Panc1 (cell line): ENCODE measurements at regions not wholly inside any gene's neighbourhood (a gene's known extent, or its start where the extent isn't known, plus 50 kb on each side); places are given as distances from the start of the nearest gene placed in this dataset.

Experiments used
- ATAC-seq: fragments of 200-7000 bp; cut with Tn5 transposase; 2 replicates; pipeline ENCODE4 v1.9.1; 2020; ENCODE audit warnings: mild to moderate bottlenecking, moderate library complexity
- BruUV-seq: library from RNA; stranded (reverse); fragments of 400-500 nt; replicated peaks from 2 replicates; lab custom pipeline; 2021; lab: Mats Ljungman, UMichigan
- CTCF ChIA-PET: fragments of 300-600 bp; sonication (Branson Sonifier 250); formaldehyde crosslinking; loops from one replicate; lab custom pipeline; 2022; ENCODE audit warnings: antibody characterized with exemption; lab: Charles Lee
- POLR2A ChIA-PET: fragments of 300-600 bp; sonication (Branson Sonifier 250); formaldehyde crosslinking; loops from one replicate; lab custom pipeline; 2022; ENCODE audit warnings: antibody characterized with exemption; lab: Charles Lee
- DNase-seq: peaks from one replicate; pipeline ENCODE4 v3.0.0-alpha.2; 2010; ENCODE audit warnings: low read depth, low spot score
- H3K27ac ChIP-seq: 2 replicates; pipeline ENCODE4 v1.5.1; 2011; ENCODE audit warnings: mild to moderate bottlenecking, low read length, inconsistent platforms
- H3K27me3 ChIP-seq: fragments of 200-500 bp; sonication (Bioruptor generic); 2 replicates; pipeline ENCODE4 v1.6.0; 2014; ENCODE audit warnings: low read length, inconsistent platforms; ENCODE audit not compliant: control insufficient read depth, insufficient read depth
- H3K36me3 ChIP-seq: fragments of 200-500 bp; sonication (Bioruptor generic); 2 replicates; pipeline ENCODE4 v1.5.1; 2014; ENCODE audit warnings: inconsistent platforms, mild to moderate bottlenecking, low read length, moderate library complexity; ENCODE audit not compliant: control insufficient read depth, insufficient read depth
- H3K4me1 ChIP-seq: 2 replicates; pipeline ENCODE4 v1.5.1; 2011; ENCODE audit warnings: inconsistent platforms, mild to moderate bottlenecking, low read length, moderate library complexity; ENCODE audit not compliant: control insufficient read depth, insufficient read depth
- H3K4me3 ChIP-seq, 2 experiments: 2 replicates each; pipeline ENCODE4 v1.5.1; 2011 to 2012; ENCODE audit warnings: low read depth in 2 of 2, low read length in 2 of 2, mild to moderate bottlenecking in 2 of 2, inconsistent platforms in 1 of 2, moderate library complexity in 1 of 2
- H3K9me3 ChIP-seq: fragments of 200-500 bp; sonication (Bioruptor generic); 2 replicates; pipeline ENCODE4 v1.5.1; 2014; ENCODE audit warnings: low read depth, mild to moderate bottlenecking, inconsistent platforms, low read length, moderate library complexity; ENCODE audit not compliant: control insufficient read depth, insufficient read depth
- POLR2AphosphoS5 ChIP-seq: IDR thresholded peaks from 2 replicates; pipeline ENCODE4 v1.6.1; 2012; ENCODE audit warnings: mild to moderate bottlenecking, low read depth, low read length, moderate library complexity
- SIN3A ChIP-seq: IDR thresholded peaks from 2 replicates; pipeline ENCODE4 v1.6.1; 2012; ENCODE audit warnings: low read depth, mild to moderate bottlenecking, low read length, moderate library complexity, borderline replicate concordance; ENCODE audit not compliant: insufficient read depth
- TCF7L2 ChIP-seq: IDR thresholded peaks from 2 replicates; pipeline ENCODE4 v1.6.1; 2011; ENCODE audit warnings: mild to moderate bottlenecking, low read depth, low read length, inconsistent platforms
- in situ Hi-C: cut with HindIII; loops from 2 replicates; pipeline ENCODE4 v1.10.0; 2016; ENCODE audit warnings: low sequenced_read_pairs, low pct_unique_long_range_greater_than_20kb
- intact Hi-C: fragments of 100-400 bp; cut with micrococcal nuclease; formaldehyde crosslinking; loops from one replicate; pipeline ENCODE4 v1.10.0; 2022; ENCODE audit not compliant: unreplicated experiment
- TF ChIP-seq, protein P1 (sequence below), 2 experiments: IDR thresholded peaks; 2 replicates each; pipeline ENCODE4 v1.6.1; 2011 to 2012; ENCODE audit warnings: low read depth in 2 of 2, control low read depth in 1 of 2, low read length in 1 of 2, mild to moderate bottlenecking in 1 of 2, moderate library complexity in 1 of 2; ENCODE audit not compliant: insufficient read depth in 1 of 2
- TF ChIP-seq, protein P2 (sequence below): fragments of 450-650 bp; IDR thresholded peaks from 2 replicates; pipeline ENCODE4 v1.5.1; 2017; ENCODE audit warnings: mild to moderate bottlenecking

DNA sequence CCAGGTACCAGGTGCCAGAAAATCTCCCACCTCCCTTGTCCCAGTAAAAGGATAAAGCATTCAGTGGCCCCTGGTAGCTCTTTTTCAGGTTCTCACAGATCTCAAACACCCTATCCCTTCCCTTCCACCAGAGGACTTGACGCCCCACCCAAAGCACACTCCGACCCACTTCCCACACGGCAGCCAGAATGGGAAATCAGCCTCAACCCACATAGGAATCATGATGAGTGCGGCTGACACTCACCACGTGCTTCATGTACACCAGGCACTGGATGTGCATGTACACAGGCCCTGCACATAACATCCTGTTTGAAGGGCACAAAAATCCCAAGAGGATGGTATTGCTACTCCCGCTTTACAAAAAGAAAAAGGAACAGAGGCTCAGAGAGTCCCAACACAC lies 71.9 kb downstream of the TBX3 start:
- ATAC-seq (no peak), DNase-seq (no peak)
- Histone ChIP-seq H3K27me3 (no peaks in the 10 kb centered on the region), H3K4me1 (no peaks in the 10 kb centered on the region), H3K4me3 (no peak overlapping the region), H3K27ac (no peak overlapping the region), H3K36me3 (no peaks in the 10 kb centered on the region), H3K9me3 (no peaks in the 10 kb centered on the region; the same call in 1 of the 2 replicates)
- POLR2A ChIA-PET: no interaction called here
- in situ Hi-C loops: no loop called here
- intact Hi-C loops: no loop called here
- TF ChIP-seq SIN3A (no peak), TCF7L2 (no peak), POLR2AphosphoS5 (no peak)
- TF ChIP-seq, protein P1, sequence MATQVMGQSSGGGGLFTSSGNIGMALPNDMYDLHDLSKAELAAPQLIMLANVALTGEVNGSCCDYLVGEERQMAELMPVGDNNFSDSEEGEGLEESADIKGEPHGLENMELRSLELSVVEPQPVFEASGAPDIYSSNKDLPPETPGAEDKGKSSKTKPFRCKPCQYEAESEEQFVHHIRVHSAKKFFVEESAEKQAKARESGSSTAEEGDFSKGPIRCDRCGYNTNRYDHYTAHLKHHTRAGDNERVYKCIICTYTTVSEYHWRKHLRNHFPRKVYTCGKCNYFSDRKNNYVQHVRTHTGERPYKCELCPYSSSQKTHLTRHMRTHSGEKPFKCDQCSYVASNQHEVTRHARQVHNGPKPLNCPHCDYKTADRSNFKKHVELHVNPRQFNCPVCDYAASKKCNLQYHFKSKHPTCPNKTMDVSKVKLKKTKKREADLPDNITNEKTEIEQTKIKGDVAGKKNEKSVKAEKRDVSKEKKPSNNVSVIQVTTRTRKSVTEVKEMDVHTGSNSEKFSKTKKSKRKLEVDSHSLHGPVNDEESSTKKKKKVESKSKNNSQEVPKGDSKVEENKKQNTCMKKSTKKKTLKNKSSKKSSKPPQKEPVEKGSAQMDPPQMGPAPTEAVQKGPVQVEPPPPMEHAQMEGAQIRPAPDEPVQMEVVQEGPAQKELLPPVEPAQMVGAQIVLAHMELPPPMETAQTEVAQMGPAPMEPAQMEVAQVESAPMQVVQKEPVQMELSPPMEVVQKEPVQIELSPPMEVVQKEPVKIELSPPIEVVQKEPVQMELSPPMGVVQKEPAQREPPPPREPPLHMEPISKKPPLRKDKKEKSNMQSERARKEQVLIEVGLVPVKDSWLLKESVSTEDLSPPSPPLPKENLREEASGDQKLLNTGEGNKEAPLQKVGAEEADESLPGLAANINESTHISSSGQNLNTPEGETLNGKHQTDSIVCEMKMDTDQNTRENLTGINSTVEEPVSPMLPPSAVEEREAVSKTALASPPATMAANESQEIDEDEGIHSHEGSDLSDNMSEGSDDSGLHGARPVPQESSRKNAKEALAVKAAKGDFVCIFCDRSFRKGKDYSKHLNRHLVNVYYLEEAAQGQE (IDR thresholded peaks at IDR 0.05; ENCODE audit: insufficient read depth in 1 of 2, low read depth in 2 of 2, low read length in 1 of 2): no peak
- TF ChIP-seq, protein P2, sequence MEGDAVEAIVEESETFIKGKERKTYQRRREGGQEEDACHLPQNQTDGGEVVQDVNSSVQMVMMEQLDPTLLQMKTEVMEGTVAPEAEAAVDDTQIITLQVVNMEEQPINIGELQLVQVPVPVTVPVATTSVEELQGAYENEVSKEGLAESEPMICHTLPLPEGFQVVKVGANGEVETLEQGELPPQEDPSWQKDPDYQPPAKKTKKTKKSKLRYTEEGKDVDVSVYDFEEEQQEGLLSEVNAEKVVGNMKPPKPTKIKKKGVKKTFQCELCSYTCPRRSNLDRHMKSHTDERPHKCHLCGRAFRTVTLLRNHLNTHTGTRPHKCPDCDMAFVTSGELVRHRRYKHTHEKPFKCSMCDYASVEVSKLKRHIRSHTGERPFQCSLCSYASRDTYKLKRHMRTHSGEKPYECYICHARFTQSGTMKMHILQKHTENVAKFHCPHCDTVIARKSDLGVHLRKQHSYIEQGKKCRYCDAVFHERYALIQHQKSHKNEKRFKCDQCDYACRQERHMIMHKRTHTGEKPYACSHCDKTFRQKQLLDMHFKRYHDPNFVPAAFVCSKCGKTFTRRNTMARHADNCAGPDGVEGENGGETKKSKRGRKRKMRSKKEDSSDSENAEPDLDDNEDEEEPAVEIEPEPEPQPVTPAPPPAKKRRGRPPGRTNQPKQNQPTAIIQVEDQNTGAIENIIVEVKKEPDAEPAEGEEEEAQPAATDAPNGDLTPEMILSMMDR: no peak
- CTCF ChIA-PET: no interaction called here
- no TSS peak for BruUV-seq

DNA sequence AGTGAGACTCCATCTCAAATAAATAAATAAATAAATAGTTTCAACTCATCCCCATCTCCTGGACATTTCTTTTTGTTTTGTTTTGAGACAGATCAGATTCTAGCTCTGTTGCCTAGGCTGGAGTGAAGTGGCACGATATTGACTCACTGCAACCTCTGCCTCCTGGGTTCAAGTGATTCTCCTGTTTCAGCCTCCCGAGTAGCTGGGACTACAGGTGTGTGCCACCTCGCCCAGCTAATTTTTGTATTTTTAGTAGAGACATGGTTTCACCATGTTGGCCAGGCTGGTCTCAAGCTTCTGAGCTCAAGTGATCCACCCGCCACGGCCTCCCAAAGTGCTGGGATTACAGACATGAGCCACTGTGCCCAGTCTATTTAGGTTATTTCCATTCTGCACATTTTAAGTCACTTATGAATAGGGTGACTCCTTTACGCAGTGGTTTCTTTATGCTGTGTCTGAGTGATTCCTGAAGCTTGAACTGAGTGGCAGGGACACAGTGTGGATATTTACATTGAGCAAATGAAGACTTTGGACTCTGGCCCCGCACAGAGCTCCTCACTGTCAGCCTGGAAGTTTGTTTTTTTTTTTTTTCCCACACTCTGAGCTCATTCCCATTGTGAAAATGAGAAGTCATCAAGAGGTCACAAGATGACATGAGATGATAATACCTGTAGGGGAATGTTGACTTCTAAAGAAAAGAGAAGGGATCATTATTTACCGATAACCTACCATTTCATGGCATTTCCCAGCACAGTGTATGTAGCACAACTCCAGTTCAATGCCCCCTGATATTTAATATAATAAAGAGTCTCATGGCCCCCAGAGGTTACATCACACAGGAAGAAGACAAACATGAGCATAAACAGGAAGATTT lies 72.6 kb downstream of the TBX3 start:
- in situ Hi-C loops (no loop called here), intact Hi-C loops (no loop called here)
- Histone ChIP-seq H3K27ac (no peak overlapping the region), H3K36me3 (no peaks in the 10 kb centered on the region), H3K27me3 (no peaks in the 10 kb centered on the region), H3K9me3 (no peaks in the 10 kb centered on the region; the same call in 1 of the 2 replicates), H3K4me1 (no peaks in the 10 kb centered on the region), H3K4me3 (no peak overlapping the region)
- ChIA-PET CTCF (no interaction called here), POLR2A (no interaction called here)
- TF ChIP-seq, protein P2: no peak
- TF ChIP-seq POLR2AphosphoS5 (no peak), TCF7L2 (no peak), SIN3A (no peak)
- TF ChIP-seq, protein P1 (IDR thresholded peaks at IDR 0.05; ENCODE audit: insufficient read depth in 1 of 2, low read depth in 2 of 2, low read length in 1 of 2): no peak
- no peak for ATAC-seq
- no peak for DNase-seq
- BruUV-seq: no TSS peak
